Astrocyte (in vitro differentiated cells and primary cell): ENCODE measurements at regions not wholly inside any gene's neighbourhood (a gene's known extent, or its start where the extent isn't known, plus 50 kb on each side); places are given as distances from the start of the nearest gene placed in this dataset.

Experiments
- EZH2 ChIP-seq: IDR thresholded peaks from 2 replicates; pipeline ENCODE4 v1.6.1; 2012; ENCODE audit warnings: mild to moderate bottlenecking, low read length, inconsistent platforms; ENCODE audit not compliant: insufficient read depth
- TF ChIP-seq, protein P1 (sequence below): IDR thresholded peaks from 2 replicates; pipeline ENCODE4 v1.5.1; 2011; ENCODE audit warnings: low read depth, mild to moderate bottlenecking, inconsistent platforms, low read length, moderate library complexity; ENCODE audit not compliant: insufficient read depth

GRCh38 chr2:2912293-2912692 is 465.3 kb downstream of the EIPR1 start:
- TF ChIP-seq, protein P1, sequence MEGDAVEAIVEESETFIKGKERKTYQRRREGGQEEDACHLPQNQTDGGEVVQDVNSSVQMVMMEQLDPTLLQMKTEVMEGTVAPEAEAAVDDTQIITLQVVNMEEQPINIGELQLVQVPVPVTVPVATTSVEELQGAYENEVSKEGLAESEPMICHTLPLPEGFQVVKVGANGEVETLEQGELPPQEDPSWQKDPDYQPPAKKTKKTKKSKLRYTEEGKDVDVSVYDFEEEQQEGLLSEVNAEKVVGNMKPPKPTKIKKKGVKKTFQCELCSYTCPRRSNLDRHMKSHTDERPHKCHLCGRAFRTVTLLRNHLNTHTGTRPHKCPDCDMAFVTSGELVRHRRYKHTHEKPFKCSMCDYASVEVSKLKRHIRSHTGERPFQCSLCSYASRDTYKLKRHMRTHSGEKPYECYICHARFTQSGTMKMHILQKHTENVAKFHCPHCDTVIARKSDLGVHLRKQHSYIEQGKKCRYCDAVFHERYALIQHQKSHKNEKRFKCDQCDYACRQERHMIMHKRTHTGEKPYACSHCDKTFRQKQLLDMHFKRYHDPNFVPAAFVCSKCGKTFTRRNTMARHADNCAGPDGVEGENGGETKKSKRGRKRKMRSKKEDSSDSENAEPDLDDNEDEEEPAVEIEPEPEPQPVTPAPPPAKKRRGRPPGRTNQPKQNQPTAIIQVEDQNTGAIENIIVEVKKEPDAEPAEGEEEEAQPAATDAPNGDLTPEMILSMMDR = no peak
- TF ChIP-seq EZH2 = no peak
